Gastroesophageal sphincter (tissue), 4 donors: ENCODE measurements at regions not wholly inside any gene's neighbourhood (a gene's known extent, or its start where the extent isn't known, plus 50 kb on each side); places are given as distances from the start of the nearest gene placed in this dataset.

Experiments
- ATAC-seq: fragments of 150-250 bp; one replicate; pipeline ENCODE4 v1.9.1; 2016; ENCODE audit warnings: mild to moderate bottlenecking, moderate library complexity
- H3K27ac ChIP-seq, 4 donors: fragments of 200-600 bp; sonication (generic) in 3 of 4; 1 replicate in 3 of 4; 2 replicates in 1 of 4; pipeline ENCODE4 v1.5.1; 2016 to 2019
- H3K27me3 ChIP-seq: fragments of 200-600 bp; sonication (generic); one replicate; pipeline ENCODE4 v1.5.1; 2019
- H3K36me3 ChIP-seq, 2 donors: fragments of 200-600 bp; sonication (generic); one replicate each; pipeline ENCODE4 v1.5.1; 2019; ENCODE audit warnings: control low read depth in 1 of 2
- H3K4me1 ChIP-seq, 3 donors: fragments of 200-600 bp; sonication (generic); 1 replicate in 2 of 3; 2 replicates in 1 of 3; pipeline ENCODE4 v1.5.1; 2016 to 2019; ENCODE audit warnings: control low read depth in 2 of 3
- H3K4me3 ChIP-seq, 2 donors: fragments of 200-600 bp; sonication (generic); one replicate each; pipeline ENCODE4 v1.5.1; 2019; ENCODE audit warnings: mild to moderate bottlenecking in 1 of 2, moderate library complexity in 1 of 2
- H3K9me3 ChIP-seq, 3 donors: fragments of 200-600 bp; sonication (generic); one replicate each; pipeline ENCODE4 v1.5.1; 2017 to 2019; ENCODE audit warnings: control low read depth in 2 of 3
- EP300 ChIP-seq: sonication (generic); formaldehyde crosslinking; IDR thresholded peaks from one replicate; pipeline ENCODE4 v1.6.1; 2017; ENCODE audit warnings: antibody characterized with exemption, mild to moderate bottlenecking
- POLR2A ChIP-seq, 2 donors: fragments of 450-650 bp; IDR thresholded peaks; one replicate each; pipeline ENCODE4 v1.6.1; 2017; ENCODE audit warnings: antibody characterized with exemption in 2 of 2, mild to moderate bottlenecking in 2 of 2, moderate library complexity in 1 of 2
- POLR2AphosphoS5 ChIP-seq: sonication (generic); formaldehyde crosslinking; IDR thresholded peaks from one replicate; pipeline ENCODE4 v1.6.1; 2017; ENCODE audit warnings: antibody characterized with exemption
- WGBS, 2 donors: methylation state at CpG; one replicate each; pipeline ENCODE4 v1.1.5; 2018; ENCODE audit warnings: low coverage in 1 of 2; 5-methylcytosine and 5-hydroxymethylcytosine counted together
- TF ChIP-seq, protein P1 (sequence below), 4 experiments: fragments of 200-600 bp in 2 of 4; fragments of 450-650 bp in 2 of 4; sonication (generic) in 1 of 4; IDR thresholded peaks; one replicate each; pipeline ENCODE4 v1.5.1; 2017 to 2019; ENCODE audit warnings: antibody characterized with exemption in 4 of 4, mild to moderate bottlenecking in 2 of 4, moderate library complexity in 2 of 4

DNA sequence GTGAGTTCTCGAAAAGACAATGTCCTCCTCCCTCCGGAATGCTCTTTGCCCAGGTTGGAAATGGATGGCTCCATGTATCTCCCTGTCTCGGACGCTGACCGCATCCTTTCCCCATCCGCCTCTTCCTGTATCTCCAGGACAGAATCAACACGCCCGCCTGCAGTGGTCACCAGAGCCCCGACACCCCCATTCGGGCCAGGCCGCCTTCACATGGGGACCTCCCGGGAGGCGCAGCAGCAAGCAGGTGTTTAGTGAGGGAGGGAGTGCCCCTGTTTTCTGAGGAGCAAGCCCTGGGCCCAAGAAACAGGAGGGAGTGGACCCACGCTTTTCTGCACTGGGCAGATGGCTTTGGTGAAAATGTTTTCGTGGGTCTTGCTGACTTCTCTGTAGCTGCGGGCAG lies 83.5 kb upstream of the TTC34 start:
- Histone ChIP-seq H3K4me1 (no peaks in the 10 kb centered on the region), H3K9me3 (no peaks in the 10 kb centered on the region), H3K27ac (no peak overlapping the region), H3K27me3 (peaks cover 77% of the 10 kb centered on the region), H3K4me3 (no peak overlapping the region), H3K36me3 (no peaks in the 10 kb centered on the region)
- 90% methylated on average over 2 of the region's 16 CpGs; no CpG with 5 or more reads in 1 of the 2 donors for WGBS, 2 donors
- ATAC-seq: no peak
- TF ChIP-seq, protein P1, sequence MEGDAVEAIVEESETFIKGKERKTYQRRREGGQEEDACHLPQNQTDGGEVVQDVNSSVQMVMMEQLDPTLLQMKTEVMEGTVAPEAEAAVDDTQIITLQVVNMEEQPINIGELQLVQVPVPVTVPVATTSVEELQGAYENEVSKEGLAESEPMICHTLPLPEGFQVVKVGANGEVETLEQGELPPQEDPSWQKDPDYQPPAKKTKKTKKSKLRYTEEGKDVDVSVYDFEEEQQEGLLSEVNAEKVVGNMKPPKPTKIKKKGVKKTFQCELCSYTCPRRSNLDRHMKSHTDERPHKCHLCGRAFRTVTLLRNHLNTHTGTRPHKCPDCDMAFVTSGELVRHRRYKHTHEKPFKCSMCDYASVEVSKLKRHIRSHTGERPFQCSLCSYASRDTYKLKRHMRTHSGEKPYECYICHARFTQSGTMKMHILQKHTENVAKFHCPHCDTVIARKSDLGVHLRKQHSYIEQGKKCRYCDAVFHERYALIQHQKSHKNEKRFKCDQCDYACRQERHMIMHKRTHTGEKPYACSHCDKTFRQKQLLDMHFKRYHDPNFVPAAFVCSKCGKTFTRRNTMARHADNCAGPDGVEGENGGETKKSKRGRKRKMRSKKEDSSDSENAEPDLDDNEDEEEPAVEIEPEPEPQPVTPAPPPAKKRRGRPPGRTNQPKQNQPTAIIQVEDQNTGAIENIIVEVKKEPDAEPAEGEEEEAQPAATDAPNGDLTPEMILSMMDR (IDR thresholded peaks at IDR 0.05): no peak
- TF ChIP-seq EP300: no peak
- TF ChIP-seq POLR2AphosphoS5: no peak
- TF ChIP-seq POLR2A (IDR thresholded peaks at IDR 0.05): no peak

DNA sequence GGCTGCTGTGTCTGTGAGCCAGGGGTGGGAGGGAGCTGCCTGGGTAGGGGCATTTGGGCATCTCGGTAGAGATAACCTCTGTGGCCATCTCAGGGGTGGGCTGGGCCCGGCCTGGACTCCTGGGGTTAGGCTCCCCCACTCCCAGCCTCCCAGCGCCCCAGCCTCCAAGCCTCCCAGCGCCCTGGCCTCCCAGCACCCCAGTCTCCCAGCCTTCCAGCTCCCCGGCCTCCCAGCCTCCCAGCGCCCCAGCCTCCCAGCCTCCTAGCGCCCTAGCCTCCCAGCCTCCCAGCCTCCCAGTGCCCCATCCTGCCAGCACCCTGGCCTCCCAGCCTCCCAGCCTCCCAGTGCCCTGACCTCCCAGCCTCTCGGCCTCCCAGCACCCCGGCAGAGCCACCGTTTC lies 85.1 kb upstream of the TTC34 start:
- Histone ChIP-seq H3K9me3 (no peaks in the 10 kb centered on the region), H3K4me3 (no peak overlapping the region), H3K4me1 (no peaks in the 10 kb centered on the region), H3K27ac (no peak overlapping the region), H3K36me3 (no peaks in the 10 kb centered on the region), H3K27me3 (peaks cover 78% of the 10 kb centered on the region)
- 100% methylated on average over 2 of the region's 10 CpGs; no CpG with 5 or more reads in 1 of the 2 donors for WGBS, 2 donors
- ATAC-seq: no peak
- TF ChIP-seq POLR2AphosphoS5 (no peak), POLR2A (IDR thresholded peaks at IDR 0.05) (no peak), EP300 (no peak)
- TF ChIP-seq, protein P1 (IDR thresholded peaks at IDR 0.05): no peak

DNA sequence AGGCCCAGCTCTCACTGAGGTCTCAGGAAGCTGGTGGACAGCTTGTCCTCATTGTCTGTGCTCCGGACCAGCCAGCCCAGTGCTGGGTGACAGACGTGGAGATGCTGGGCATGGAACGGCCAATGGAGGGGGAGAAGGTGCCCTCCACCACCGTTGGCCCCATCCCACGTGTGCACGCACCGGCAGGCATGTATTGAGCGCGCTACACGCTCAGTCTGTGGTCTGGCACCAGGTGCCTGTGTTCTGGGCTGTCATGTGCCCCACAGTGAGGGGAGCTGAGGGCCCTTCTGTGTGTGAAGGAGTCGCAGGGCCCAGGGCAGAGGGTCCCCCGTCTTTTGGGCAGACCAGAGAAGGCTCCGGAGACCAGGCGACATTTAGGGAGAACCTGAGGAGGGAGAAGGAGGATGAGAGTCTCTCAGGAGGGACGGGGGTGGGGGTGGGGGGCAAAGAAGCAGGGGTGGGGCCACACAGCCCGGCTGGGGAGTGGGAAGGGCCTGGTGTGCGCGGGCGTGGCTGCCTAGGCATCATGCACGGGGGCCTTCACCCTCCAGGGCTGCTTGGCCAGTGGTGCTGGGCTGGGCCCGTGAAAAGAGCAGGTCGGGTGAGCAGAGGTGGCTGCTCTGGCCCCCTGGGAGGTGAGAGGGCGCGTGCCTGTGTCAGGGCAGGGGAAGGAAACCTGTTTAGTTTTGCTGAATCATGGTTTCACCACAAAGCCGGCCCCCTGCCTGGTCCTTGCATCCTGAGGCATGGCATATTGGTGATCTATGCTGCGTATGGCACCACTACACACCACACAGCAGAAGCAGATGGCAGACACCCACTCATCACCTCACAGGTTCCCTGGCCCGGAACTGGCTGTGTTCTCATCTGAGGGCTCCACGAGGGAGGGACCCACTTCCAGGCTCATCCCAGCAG lies 86.7 kb upstream of the TTC34 start:
- no peak for TF ChIP-seq POLR2A (IDR thresholded peaks at IDR 0.05)
- TF ChIP-seq POLR2AphosphoS5: no peak
- TF ChIP-seq, protein P1 (IDR thresholded peaks at IDR 0.05): no peak
- no peak for TF ChIP-seq EP300
- ATAC-seq: no peak
- WGBS, 2 donors: 60% methylated on average over 1 to 2 of the region's 28 CpGs
- Histone ChIP-seq H3K4me1 (no peaks in the 10 kb centered on the region), H3K4me3 (no peak overlapping the region), H3K9me3 (no peaks in the 10 kb centered on the region), H3K27me3 (peaks cover 78% of the 10 kb centered on the region), H3K27ac (no peak overlapping the region), H3K36me3 (no peaks in the 10 kb centered on the region)

DNA sequence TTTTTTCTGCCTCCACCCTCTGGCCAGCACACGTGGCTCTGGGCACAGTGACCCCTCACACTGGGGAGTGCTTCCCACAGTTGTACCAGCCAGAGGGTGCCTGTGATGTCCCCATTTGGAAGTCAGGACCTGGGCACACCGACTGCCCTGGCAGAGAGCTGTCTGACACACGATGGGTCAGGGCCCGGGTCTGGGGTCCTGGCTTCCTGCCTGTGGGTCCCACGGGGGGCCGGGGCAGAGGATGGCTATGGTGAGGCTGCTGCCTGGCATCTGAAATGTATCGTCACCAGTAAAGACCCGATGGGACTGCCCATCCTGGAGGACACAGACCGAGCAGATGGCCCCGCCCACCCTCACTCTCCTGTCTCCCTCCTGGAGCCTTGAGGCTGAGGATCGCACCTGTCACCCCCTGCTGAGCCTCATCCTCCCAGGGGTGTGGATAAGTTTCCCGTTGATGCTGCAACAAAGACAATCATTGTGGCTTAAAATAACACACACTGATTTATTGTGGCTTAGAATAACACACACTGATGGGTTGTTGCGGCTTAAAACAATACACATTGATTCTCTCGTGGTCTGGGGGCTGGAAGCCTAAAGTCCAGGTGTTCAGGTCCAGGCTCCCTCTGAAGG lies 88.8 kb upstream of the TTC34 start:
- no peak overlapping the region for H3K4me3 ChIP-seq
- H3K36me3 ChIP-seq: no peaks in the 10 kb centered on the region
- 40 to 79% methylated on average over 2 of the region's 14 CpGs for WGBS, 2 donors
- peaks cover 82% of the 10 kb centered on the region for H3K27me3 ChIP-seq
- TF ChIP-seq POLR2A (IDR thresholded peaks at IDR 0.05) (no peak), POLR2AphosphoS5 (no peak), EP300 (no peak)
- TF ChIP-seq, protein P1 (IDR thresholded peaks at IDR 0.05): no peak
- ATAC-seq: no peak
- H3K4me1 ChIP-seq: no peaks in the 10 kb centered on the region
- no peaks in the 10 kb centered on the region for H3K9me3 ChIP-seq
- no peak overlapping the region for H3K27ac ChIP-seq
